Endodermal cell (in vitro differentiated cells): ENCODE measurements at regions not wholly inside any gene's neighbourhood (a gene's known extent, or its start where the extent isn't known, plus 50 kb on each side); places are given as distances from the start of the nearest gene placed in this dataset.

Experiments used
- DNase-seq: peaks from one replicate; pipeline ENCODE4 v3.0.0-alpha.2; 2017
- H3K27ac ChIP-seq: 2 replicates; pipeline ENCODE4 v1.5.1; 2013; ENCODE audit warnings: mild to moderate bottlenecking, low read depth, low read length, moderate library complexity
- H3K27me3 ChIP-seq: 2 replicates; pipeline ENCODE4 v1.6.1; 2013; ENCODE audit warnings: mild to moderate bottlenecking, low read length, moderate library complexity; ENCODE audit not compliant: insufficient read depth, control insufficient read depth, poor library complexity, severe bottlenecking
- H3K36me3 ChIP-seq: 2 replicates; pipeline ENCODE4 v1.7.0; 2013; ENCODE audit warnings: mild to moderate bottlenecking, low read length, moderate library complexity; ENCODE audit not compliant: control insufficient read depth, insufficient read depth
- H3K4me1 ChIP-seq: one replicate; pipeline ENCODE4 v1.7.0; 2013; ENCODE audit warnings: low read length; ENCODE audit not compliant: control insufficient read depth, insufficient read depth
- H3K4me3 ChIP-seq: 2 replicates; pipeline ENCODE4 v1.5.1; 2013; ENCODE audit warnings: mild to moderate bottlenecking, low read length, moderate library complexity
- H3K9ac ChIP-seq: 2 replicates; pipeline ENCODE4 v1.6.1; 2013; ENCODE audit warnings: mild to moderate bottlenecking, low read length, moderate library complexity; ENCODE audit not compliant: poor library complexity, severe bottlenecking; ENCODE audit errors: extremely low read depth
- H3K9me3 ChIP-seq: 2 replicates; pipeline ENCODE4 v1.6.1; 2013; ENCODE audit warnings: mild to moderate bottlenecking, low read length, moderate library complexity; ENCODE audit not compliant: control insufficient read depth
- H3K27ac Mint-ChIP-seq: 2 replicates; pipeline ENCODE4 v1.8.0; 2020; ENCODE audit warnings: mixed read lengths
- H3K27me3 Mint-ChIP-seq: 2 replicates; pipeline ENCODE4 v1.8.0; 2021; ENCODE audit warnings: mild to moderate bottlenecking, mixed read lengths; ENCODE audit not compliant: insufficient read depth
- H3K36me3 Mint-ChIP-seq: 2 replicates; pipeline ENCODE4 v1.8.0; 2020; ENCODE audit warnings: low read depth, mixed read lengths
- H3K4me1 Mint-ChIP-seq: 2 replicates; pipeline ENCODE4 v1.8.0; 2020; ENCODE audit warnings: mixed read lengths
- H3K4me3 Mint-ChIP-seq: 2 replicates; pipeline ENCODE4 v1.8.0; 2020; ENCODE audit warnings: mild to moderate bottlenecking, moderate library complexity, mixed read lengths
- H3K9me3 Mint-ChIP-seq: 2 replicates; pipeline ENCODE4 v1.8.0; 2020; ENCODE audit warnings: mild to moderate bottlenecking, mixed read lengths
- WGBS, 2 experiments: methylation state at CpG; one replicate each; pipeline versions ENCODE4 v1.1.5 to v1.1.7; 2013; ENCODE audit warnings: missing lambda C conversion rate in 2 of 2, mixed read lengths in 1 of 2; ENCODE audit not compliant: insufficient coverage in 1 of 2, insufficient read length in 1 of 2; 5-methylcytosine and 5-hydroxymethylcytosine counted together
- TF ChIP-seq, protein P1 (sequence below): fragments of 200-600 bp; sonication (generic); conservative IDR thresholded peaks from 2 replicates; pipeline ENCODE4 v1.5.0; 2021; ENCODE audit warnings: antibody characterized with exemption, mild to moderate bottlenecking

DNA sequence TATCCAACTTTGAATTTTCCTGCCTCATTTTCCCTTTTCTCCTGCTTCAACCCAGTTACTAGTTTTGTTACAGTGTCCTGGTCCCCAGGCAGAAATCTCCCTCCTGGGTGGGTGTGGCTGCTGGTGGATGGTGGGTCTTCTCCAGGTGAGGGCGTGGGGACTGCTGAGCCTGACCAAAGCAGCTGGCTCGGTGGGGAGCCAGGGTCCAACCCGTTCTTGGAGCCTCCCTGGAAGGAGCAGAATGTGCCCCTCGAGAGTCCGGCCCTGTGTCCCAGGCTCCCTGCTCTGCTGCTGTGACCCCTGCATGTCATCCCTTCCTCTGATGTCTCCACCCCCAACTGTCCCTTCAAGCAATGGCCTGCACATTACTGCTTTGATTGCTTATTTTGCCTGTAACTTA lies 86.6 kb upstream of the TCERG1L start:
- H3K27me3 ChIP-seq = no peaks in the 10 kb centered on the region
- 68 to 88% methylated on average over 3 to 5 of the region's 5 CpGs for WGBS, 2 experiments
- H3K4me1 ChIP-seq = no peaks in the 10 kb centered on the region
- H3K9ac ChIP-seq = no peak overlapping the region
- no peak overlapping the region for H3K4me3 ChIP-seq
- no peaks in the 10 kb centered on the region for H3K36me3 ChIP-seq
- no peak overlapping the region for H3K27ac ChIP-seq
- no peaks in the 10 kb centered on the region for H3K36me3 Mint-ChIP-seq
- no peaks in the 10 kb centered on the region for H3K9me3 ChIP-seq
- TF ChIP-seq, protein P1, sequence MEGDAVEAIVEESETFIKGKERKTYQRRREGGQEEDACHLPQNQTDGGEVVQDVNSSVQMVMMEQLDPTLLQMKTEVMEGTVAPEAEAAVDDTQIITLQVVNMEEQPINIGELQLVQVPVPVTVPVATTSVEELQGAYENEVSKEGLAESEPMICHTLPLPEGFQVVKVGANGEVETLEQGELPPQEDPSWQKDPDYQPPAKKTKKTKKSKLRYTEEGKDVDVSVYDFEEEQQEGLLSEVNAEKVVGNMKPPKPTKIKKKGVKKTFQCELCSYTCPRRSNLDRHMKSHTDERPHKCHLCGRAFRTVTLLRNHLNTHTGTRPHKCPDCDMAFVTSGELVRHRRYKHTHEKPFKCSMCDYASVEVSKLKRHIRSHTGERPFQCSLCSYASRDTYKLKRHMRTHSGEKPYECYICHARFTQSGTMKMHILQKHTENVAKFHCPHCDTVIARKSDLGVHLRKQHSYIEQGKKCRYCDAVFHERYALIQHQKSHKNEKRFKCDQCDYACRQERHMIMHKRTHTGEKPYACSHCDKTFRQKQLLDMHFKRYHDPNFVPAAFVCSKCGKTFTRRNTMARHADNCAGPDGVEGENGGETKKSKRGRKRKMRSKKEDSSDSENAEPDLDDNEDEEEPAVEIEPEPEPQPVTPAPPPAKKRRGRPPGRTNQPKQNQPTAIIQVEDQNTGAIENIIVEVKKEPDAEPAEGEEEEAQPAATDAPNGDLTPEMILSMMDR = no peak
- H3K27ac Mint-ChIP-seq = no peak overlapping the region
- DNase-seq = no peak
- no peak overlapping the region for H3K4me3 Mint-ChIP-seq
- H3K27me3 Mint-ChIP-seq = no peaks in the 10 kb centered on the region
- H3K9me3 Mint-ChIP-seq = no peaks in the 10 kb centered on the region
- H3K4me1 Mint-ChIP-seq = no peaks in the 10 kb centered on the region

DNA sequence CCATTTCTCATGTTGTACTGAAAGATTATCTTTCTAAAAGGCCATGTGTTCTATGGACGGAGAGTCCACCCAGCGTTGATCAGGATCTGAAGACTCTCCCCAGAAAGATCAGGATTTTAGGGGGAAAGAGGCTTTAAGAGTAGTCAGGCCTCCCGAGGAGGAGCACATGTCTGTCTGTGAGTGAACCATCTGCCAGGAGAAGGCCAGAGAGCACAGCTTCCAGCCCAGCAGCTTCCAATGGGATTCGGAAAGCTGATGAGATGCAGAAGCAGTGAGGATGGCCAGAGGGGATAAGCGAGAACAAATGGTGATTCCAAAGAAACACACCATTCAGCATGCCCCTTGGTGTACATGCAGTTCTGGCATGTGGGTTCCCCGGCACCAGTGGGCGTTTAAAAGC lies 88.5 kb upstream of the TCERG1L start:
- no peaks in the 10 kb centered on the region for H3K9me3 Mint-ChIP-seq
- H3K4me1 ChIP-seq = no peaks in the 10 kb centered on the region
- H3K9me3 ChIP-seq = no peaks in the 10 kb centered on the region
- H3K27me3 Mint-ChIP-seq = no peaks in the 10 kb centered on the region
- DNase-seq = no peak
- no peak overlapping the region for H3K27ac Mint-ChIP-seq
- no peak overlapping the region for H3K4me3 ChIP-seq
- H3K4me3 Mint-ChIP-seq = no peak overlapping the region
- no peaks in the 10 kb centered on the region for H3K36me3 Mint-ChIP-seq
- no peaks in the 10 kb centered on the region for H3K36me3 ChIP-seq
- H3K9ac ChIP-seq = no peak overlapping the region
- TF ChIP-seq, protein P1 = no peak
- no peaks in the 10 kb centered on the region for H3K4me1 Mint-ChIP-seq
- peak overlapping the region; percentile 24 for H3K27ac ChIP-seq
- H3K27me3 ChIP-seq = no peaks in the 10 kb centered on the region
- 87 to 97% methylated on average over 5 to 7 of the region's 7 CpGs for WGBS, 2 experiments

DNA sequence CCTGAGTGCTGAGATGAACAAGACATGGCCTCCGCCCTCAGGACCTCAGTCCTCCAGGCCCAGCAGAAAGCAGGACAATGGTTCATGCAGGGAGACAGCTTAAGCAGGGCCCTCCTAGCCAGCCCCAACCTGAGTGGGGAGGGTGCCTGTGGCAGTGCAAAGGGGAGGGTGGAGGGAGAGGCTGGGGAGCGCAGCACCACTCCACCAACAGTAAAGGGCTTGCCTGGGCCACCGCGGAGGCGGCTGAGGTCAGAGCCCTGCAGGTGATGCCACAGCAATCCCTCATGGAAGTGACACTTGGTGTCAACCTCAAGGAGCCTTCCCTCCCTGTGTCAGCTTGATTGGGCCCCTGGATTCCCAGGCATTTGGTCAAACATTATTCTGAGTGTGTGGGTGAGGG lies 89.0 kb upstream of the TCERG1L start:
- 86 to 100% methylated on average over 4 to 5 of the region's 5 CpGs for WGBS, 2 experiments
- Mint-ChIP-seq H3K36me3 (no peaks in the 10 kb centered on the region), H3K4me3 (no peak overlapping the region), H3K27me3 (no peaks in the 10 kb centered on the region), H3K27ac (no peak overlapping the region), H3K9me3 (no peaks in the 10 kb centered on the region), H3K4me1 (no peaks in the 10 kb centered on the region)
- Histone ChIP-seq H3K27ac (no peak overlapping the region), H3K4me1 (no peaks in the 10 kb centered on the region), H3K9me3 (no peaks in the 10 kb centered on the region), H3K27me3 (no peaks in the 10 kb centered on the region), H3K36me3 (no peaks in the 10 kb centered on the region), H3K9ac (no peak overlapping the region), H3K4me3 (no peak overlapping the region)
- no peak for DNase-seq
- TF ChIP-seq, protein P1 = no peak
